ENCODE measurements at regions not wholly inside any gene's neighbourhood (a gene's known extent, or its start where the extent isn't known, plus 50 kb on each side); places are given as distances from the start of the nearest gene placed in this dataset.

DNA sequence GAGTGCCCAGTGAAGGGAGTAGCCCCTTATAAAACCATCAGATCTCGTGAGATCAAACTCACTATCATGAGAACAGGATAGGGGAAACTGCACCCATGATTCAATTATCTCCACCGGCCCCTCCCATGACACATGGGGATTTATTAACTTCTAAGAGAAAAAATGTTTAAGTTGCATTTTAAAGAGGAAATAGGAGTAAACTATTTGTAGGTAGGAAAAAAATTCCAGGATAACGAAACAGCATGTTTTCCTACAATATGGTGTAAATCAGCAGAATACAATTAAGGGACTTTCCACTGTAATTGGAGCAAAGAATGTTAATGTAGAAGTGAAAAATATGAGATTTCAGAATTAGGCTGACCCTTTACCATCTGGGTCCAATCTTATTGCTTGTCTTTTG lies 63.9 kb downstream of the FBXO5 start:
- CTCF ChIA-PET: no interaction called here
- no TSS peak for BruUV-seq (replicated peaks)
- H3K4me2 ChIP-seq: no peak overlapping the region
- H3K4me1 ChIP-seq (replicated peaks; ENCODE audit: insufficient read depth): no peaks in the 10 kb centered on the region
- intact Hi-C loops (cut with micrococcal nuclease; ENCODE audit: unreplicated experiment): no loop called here
- H2AFZ ChIP-seq: no peak overlapping the region
- H3K27ac ChIP-seq: no peak overlapping the region
- DNase-seq: no peak
- H3F3A ChIP-seq (ENCODE audit: insufficient read depth, low read depth): no peaks in the 10 kb centered on the region
- H3K4me3 ChIP-seq: no peak overlapping the region
- TF ChIP-seq, protein P1, sequence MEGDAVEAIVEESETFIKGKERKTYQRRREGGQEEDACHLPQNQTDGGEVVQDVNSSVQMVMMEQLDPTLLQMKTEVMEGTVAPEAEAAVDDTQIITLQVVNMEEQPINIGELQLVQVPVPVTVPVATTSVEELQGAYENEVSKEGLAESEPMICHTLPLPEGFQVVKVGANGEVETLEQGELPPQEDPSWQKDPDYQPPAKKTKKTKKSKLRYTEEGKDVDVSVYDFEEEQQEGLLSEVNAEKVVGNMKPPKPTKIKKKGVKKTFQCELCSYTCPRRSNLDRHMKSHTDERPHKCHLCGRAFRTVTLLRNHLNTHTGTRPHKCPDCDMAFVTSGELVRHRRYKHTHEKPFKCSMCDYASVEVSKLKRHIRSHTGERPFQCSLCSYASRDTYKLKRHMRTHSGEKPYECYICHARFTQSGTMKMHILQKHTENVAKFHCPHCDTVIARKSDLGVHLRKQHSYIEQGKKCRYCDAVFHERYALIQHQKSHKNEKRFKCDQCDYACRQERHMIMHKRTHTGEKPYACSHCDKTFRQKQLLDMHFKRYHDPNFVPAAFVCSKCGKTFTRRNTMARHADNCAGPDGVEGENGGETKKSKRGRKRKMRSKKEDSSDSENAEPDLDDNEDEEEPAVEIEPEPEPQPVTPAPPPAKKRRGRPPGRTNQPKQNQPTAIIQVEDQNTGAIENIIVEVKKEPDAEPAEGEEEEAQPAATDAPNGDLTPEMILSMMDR (conservative IDR thresholded peaks at IDR 0.05): no peak
- TF ChIP-seq EZH2 (IDR thresholded peaks at IDR 0.05; ENCODE audit: low read depth): no peak
- H3K79me2 ChIP-seq (ENCODE audit: low read depth): no peaks in the 10 kb centered on the region
- H3K9me3 ChIP-seq (ENCODE audit: insufficient read depth, low read depth): no peaks in the 10 kb centered on the region
- no peaks in the 10 kb centered on the region for H4K20me1 ChIP-seq (ENCODE audit: insufficient read depth)
- POLR2A ChIA-PET (ENCODE audit: unreplicated experiment): no interaction called here
- H3K9me2 ChIP-seq (ENCODE audit: insufficient read depth): no peaks in the 10 kb centered on the region
- H3K36me3 ChIP-seq (ENCODE audit: low read depth): no peaks in the 10 kb centered on the region
- no peaks in the 10 kb centered on the region for H3K27me3 ChIP-seq (ENCODE audit: insufficient read depth, low read depth)

DNA sequence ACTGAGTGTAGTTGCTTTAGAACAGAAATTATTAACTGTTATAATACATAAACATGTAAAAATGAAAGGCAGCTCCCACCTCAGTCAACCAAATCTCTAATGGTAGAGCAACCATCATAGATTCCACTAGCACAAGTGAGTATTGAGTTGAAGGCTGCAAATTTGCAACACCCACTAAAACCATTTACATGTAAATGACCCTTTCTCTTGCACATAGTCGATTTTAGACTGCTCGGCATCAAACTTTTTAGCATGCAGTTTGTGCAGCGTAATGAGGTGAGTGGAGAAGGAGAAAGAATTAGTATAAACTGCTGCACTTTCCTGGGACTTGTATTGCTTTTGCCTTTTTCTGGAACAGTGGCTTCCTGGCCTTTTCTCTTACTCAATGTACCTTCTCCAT lies 62.8 kb downstream of the FBXO5 start:
- H3K36me3 ChIP-seq (ENCODE audit: low read depth): no peaks in the 10 kb centered on the region
- no peaks in the 10 kb centered on the region for H3K79me2 ChIP-seq (ENCODE audit: low read depth)
- no peak for DNase-seq
- H3K9me3 ChIP-seq (ENCODE audit: insufficient read depth, low read depth): no peaks in the 10 kb centered on the region
- no peaks in the 10 kb centered on the region for H3K27me3 ChIP-seq (ENCODE audit: insufficient read depth, low read depth)
- TF ChIP-seq EZH2 (IDR thresholded peaks at IDR 0.05; ENCODE audit: low read depth): no peak
- TF ChIP-seq, protein P1 (conservative IDR thresholded peaks at IDR 0.05): no peak
- H3K4me3 ChIP-seq: no peak overlapping the region
- ChIA-PET POLR2A (ENCODE audit: unreplicated experiment) (no interaction called here), CTCF (no interaction called here)
- H3F3A ChIP-seq (ENCODE audit: insufficient read depth, low read depth): no peaks in the 10 kb centered on the region
- no peak overlapping the region for H2AFZ ChIP-seq
- intact Hi-C loops (cut with micrococcal nuclease; ENCODE audit: unreplicated experiment): no loop called here
- H3K4me2 ChIP-seq: no peak overlapping the region
- no peaks in the 10 kb centered on the region for H3K9me2 ChIP-seq (ENCODE audit: insufficient read depth)
- no TSS peak for BruUV-seq (replicated peaks)
- no peaks in the 10 kb centered on the region for H4K20me1 ChIP-seq (ENCODE audit: insufficient read depth)
- no peak overlapping the region for H3K27ac ChIP-seq
- H3K4me1 ChIP-seq (replicated peaks; ENCODE audit: insufficient read depth): no peaks in the 10 kb centered on the region
